Neutrophil (primary cell): ENCODE measurements at regions not wholly inside any gene's neighbourhood (a gene's known extent, or its start where the extent isn't known, plus 50 kb on each side); places are given as distances from the start of the nearest gene placed in this dataset.

Source experiments
- H3K27ac ChIP-seq: fragments of 200-600 bp; sonication (generic); 2 replicates; pipeline ENCODE4 v1.5.1; 2016; ENCODE audit warnings: mild to moderate bottlenecking, moderate library complexity
- H3K27me3 ChIP-seq: fragments of 200-600 bp; sonication (generic); 2 replicates; pipeline ENCODE4 v1.6.0; 2016; ENCODE audit warnings: mild to moderate bottlenecking
- H3K36me3 ChIP-seq: fragments of 200-600 bp; sonication (generic); 2 replicates; pipeline ENCODE4 v1.5.1; 2017
- H3K4me1 ChIP-seq, 2 experiments: fragments of 200-600 bp in 1 of 2; sonication (generic) in 1 of 2; 1 replicate in 1 of 2; 2 replicates in 1 of 2; pipeline versions ENCODE4 v1.5.1 to v1.6.1; 2013 to 2016; ENCODE audit warnings: low read depth in 1 of 2, low read length in 1 of 2, mild to moderate bottlenecking in 1 of 2, moderate library complexity in 1 of 2; ENCODE audit not compliant: control insufficient read depth in 1 of 2, insufficient read depth in 1 of 2
- H3K4me3 ChIP-seq, 2 experiments: fragments of 200-600 bp in 1 of 2; sonication (generic) in 1 of 2; 1 replicate in 1 of 2; 2 replicates in 1 of 2; pipeline ENCODE4 v1.5.1; 2013 to 2016; ENCODE audit warnings: low read depth in 1 of 2, low read length in 1 of 2, mild to moderate bottlenecking in 1 of 2, moderate library complexity in 1 of 2
- H3K9me3 ChIP-seq: fragments of 200-600 bp; sonication (generic); 2 replicates; pipeline ENCODE4 v1.5.1; 2016
- CTCF ChIP-seq: fragments of 200-600 bp; sonication (generic); IDR thresholded peaks from 2 replicates; pipeline ENCODE4 v1.5.1; 2016; ENCODE audit warnings: antibody characterized with exemption

- Histone ChIP-seq H3K36me3 (no peaks in the 10 kb centered on the region), H3K4me1 (no peaks in the 10 kb centered on the region), H3K27ac (no peak overlapping the region), H3K4me3 (no peak overlapping the region), H3K9me3 (no peaks in the 10 kb centered on the region), H3K27me3 (no peaks in the 10 kb centered on the region)
- no peak for TF ChIP-seq CTCF
Observed at GRCh38 chr1:4854367-4854766, 200.0 kb downstream of the AJAP1 start.

- H3K27ac ChIP-seq, result no peak overlapping the region
- no peak for TF ChIP-seq CTCF
Observed at GRCh38 chr1:4853904-4854303, 199.5 kb downstream of the AJAP1 start.

GRCh38 chr1:4851385-4852065, 197.1 kb downstream of the AJAP1 start:
- no peak overlapping the region for H3K4me3 ChIP-seq
- no peaks in the 10 kb centered on the region for H3K27me3 ChIP-seq
- no peaks in the 10 kb centered on the region for H3K36me3 ChIP-seq
- H3K9me3 ChIP-seq, result no peaks in the 10 kb centered on the region
- H3K4me1 ChIP-seq, result no peaks in the 10 kb centered on the region
- no peak for TF ChIP-seq CTCF
- no peak overlapping the region for H3K27ac ChIP-seq

More at GRCh38 chr1:4853904-4854303, 199.5 kb downstream of the AJAP1 start:
- Histone ChIP-seq H3K4me1 (no peaks in the 10 kb centered on the region), H3K27me3 (no peaks in the 10 kb centered on the region), H3K36me3 (no peaks in the 10 kb centered on the region), H3K9me3 (no peaks in the 10 kb centered on the region), H3K4me3 (no peak overlapping the region)

DNA sequence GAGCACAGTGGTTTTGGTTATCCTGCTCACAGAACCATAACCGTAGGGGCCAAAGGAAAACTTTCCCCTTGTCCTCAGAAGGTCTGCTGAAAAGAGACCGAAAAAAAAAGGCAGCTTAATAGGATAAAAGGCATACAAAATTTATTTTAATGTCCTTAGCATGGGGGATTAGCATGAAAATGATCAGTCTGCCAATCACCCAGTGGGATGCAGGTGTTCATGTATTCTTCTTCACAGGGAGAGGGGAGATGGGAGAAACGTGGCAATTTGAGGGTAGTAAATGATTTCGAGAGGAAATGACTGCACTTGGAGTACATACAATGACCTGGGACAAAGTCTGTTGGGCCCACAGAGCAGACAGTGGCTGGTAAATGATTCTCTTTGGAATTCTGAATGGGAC, 194.0 kb downstream of the AJAP1 start:
- Histone ChIP-seq H3K27ac (no peak overlapping the region), H3K4me1 (no peaks in the 10 kb centered on the region), H3K36me3 (no peaks in the 10 kb centered on the region), H3K4me3 (no peak overlapping the region), H3K9me3 (no peaks in the 10 kb centered on the region), H3K27me3 (no peaks in the 10 kb centered on the region)
- TF ChIP-seq CTCF, result no peak

DNA sequence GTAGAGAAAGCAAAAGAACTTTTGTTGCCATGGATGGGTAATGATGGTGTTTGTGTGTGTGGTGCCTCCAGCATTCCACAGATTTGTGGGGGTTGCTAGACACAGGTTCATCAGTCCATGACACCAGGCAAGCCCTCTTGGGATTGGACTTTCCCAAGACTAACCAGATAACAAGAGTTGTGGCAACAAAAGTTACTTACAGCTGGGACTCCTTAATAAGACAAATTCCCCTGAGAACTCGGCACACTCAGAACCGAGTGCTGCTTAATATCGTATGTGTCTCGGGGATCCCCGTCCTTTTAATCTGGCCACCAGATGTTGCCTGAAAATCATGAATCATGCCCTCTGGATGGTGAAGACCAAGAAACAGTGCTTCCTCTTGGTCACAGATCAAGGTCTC, 193.3 kb downstream of the AJAP1 start:
- H3K9me3 ChIP-seq, result no peaks in the 10 kb centered on the region

More for the DNA sequence above, 193.3 kb downstream of the AJAP1 start:
- Histone ChIP-seq H3K4me3 (no peak overlapping the region), H3K4me1 (no peaks in the 10 kb centered on the region), H3K36me3 (no peaks in the 10 kb centered on the region), H3K27me3 (no peaks in the 10 kb centered on the region), H3K27ac (no peak overlapping the region)
- TF ChIP-seq CTCF, result no peak
